ENCODE measurements at regions not wholly inside any gene's neighbourhood (a gene's known extent, or its start where the extent isn't known, plus 50 kb on each side); places are given as distances from the start of the nearest gene placed in this dataset.

DNA sequence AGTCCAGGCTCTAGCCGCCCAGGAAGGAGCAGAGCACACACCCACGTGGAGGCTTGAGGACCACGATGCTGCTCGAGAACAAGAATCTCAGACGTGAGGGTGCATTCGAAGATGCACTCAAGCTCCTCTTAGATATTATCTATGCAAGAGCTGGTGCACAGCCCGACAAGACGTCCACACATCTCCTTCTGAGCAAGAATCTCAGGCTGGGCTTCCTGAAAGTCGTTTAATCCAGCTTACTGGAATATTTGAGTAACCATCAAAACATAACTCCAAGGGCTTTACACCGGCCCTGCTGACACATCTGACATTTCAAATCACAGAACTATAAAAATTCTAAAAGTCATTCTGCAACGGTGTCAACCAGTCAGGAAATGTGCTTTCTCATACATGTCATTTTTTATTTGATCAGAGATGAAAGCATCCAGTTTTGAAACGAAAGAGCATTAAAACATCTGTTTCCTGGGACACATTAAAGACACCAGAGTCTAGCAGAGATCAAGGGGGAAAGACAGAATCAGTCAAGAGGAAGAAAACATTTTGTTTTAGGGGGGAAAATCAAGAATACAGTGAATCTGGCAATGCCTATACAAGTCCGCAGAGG is 177.7 kb upstream of the IRS2 start:
- WGBS, 5 donors = 50 to 60% (median 55%) methylated on average over 12 to 13 of the region's 13 CpGs
- Histone ChIP-seq H3K27me3 (replicated peaks in 1 of 7) (peaks cover 0 to 18% (median 0%) of the 10 kb centered on the region in 7 donors), H3K4me3 (no peak overlapping the region), H3K4me1 (no peaks in the 10 kb centered on the region), H3K36me3 (no peaks in the 10 kb centered on the region), H3K9me3 (peaks cover 0 to 5% (median under 1%) of the 10 kb centered on the region in 8 donors), H3K27ac (no peak overlapping the region)
- DNase-seq = no peak
- TF ChIP-seq POLR2A (IDR thresholded peaks at IDR 0.05) (no peak), POLR2AphosphoS5 (IDR thresholded peaks at IDR 0.05) (no peak)
- TF ChIP-seq, protein P1, sequence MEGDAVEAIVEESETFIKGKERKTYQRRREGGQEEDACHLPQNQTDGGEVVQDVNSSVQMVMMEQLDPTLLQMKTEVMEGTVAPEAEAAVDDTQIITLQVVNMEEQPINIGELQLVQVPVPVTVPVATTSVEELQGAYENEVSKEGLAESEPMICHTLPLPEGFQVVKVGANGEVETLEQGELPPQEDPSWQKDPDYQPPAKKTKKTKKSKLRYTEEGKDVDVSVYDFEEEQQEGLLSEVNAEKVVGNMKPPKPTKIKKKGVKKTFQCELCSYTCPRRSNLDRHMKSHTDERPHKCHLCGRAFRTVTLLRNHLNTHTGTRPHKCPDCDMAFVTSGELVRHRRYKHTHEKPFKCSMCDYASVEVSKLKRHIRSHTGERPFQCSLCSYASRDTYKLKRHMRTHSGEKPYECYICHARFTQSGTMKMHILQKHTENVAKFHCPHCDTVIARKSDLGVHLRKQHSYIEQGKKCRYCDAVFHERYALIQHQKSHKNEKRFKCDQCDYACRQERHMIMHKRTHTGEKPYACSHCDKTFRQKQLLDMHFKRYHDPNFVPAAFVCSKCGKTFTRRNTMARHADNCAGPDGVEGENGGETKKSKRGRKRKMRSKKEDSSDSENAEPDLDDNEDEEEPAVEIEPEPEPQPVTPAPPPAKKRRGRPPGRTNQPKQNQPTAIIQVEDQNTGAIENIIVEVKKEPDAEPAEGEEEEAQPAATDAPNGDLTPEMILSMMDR (IDR thresholded peaks at IDR 0.05 in 8 of 11, conservative IDR thresholded peaks at IDR 0.05 in 3 of 11) = no peak
- intact Hi-C loops (cut with DNase I; ENCODE audit: low total_unique reads) = no loop called here

DNA sequence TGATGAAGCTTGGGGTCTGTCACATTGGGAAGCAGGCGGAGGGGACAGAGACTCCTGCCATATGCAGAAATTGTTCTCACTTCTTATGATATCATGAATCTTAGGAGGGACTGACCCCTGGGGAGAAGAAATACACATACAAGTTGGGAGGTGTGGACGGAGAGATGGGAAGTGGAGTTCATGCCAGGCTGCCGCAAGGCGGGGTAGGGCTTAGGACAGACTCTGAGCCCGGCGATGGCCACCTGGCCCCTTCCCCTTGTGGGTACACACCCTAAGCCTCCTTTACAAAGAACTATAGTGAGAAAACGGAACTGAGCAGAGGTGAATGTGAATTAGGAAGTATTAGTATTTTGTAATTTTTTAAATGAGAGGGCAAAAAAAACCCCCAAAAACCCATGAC is 177.0 kb upstream of the IRS2 start:
- TF ChIP-seq POLR2AphosphoS5 (IDR thresholded peaks at IDR 0.05) (no peak), POLR2A (IDR thresholded peaks at IDR 0.05) (no peak)
- TF ChIP-seq, protein P1 (IDR thresholded peaks at IDR 0.05 in 8 of 11, conservative IDR thresholded peaks at IDR 0.05 in 3 of 11) = no peak
- intact Hi-C loops (cut with DNase I; ENCODE audit: low total_unique reads) = no loop called here
- DNase-seq = no peak
- whole genome bisulfite sequencing, 5 donors = 84 to 92% (median 86%) methylated on average over 7 of the region's 7 CpGs
- no peak overlapping the region for H3K4me3 ChIP-seq
- H3K27me3 ChIP-seq (replicated peaks in 1 of 7) = peaks cover 0 to 18% (median 0%) of the 10 kb centered on the region in 7 donors
- no peaks in the 10 kb centered on the region for H3K36me3 ChIP-seq
- no peaks in the 10 kb centered on the region for H3K4me1 ChIP-seq
- H3K9me3 ChIP-seq = peaks cover 0 to 9% (median 0%) of the 10 kb centered on the region in 8 donors
- no peak overlapping the region for H3K27ac ChIP-seq

DNA sequence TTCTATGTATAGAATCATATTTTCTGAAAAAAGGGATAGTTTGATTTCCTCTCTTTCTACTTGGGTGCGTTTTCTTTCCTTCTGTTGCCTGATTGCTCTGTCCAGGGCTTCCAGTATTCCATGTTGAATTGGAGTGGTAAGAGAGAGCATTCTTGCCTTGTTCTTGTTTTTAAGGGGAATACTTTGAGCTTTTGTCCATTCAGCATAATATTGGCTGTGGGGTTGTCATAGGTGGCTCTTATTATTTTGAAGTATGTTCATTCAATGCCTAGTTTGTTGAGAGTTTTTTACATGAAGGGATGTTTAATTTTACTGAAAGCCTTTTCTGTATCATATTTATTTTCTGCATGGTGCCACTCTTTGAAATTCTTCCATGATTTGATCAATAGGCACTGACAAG is 173.5 kb upstream of the IRS2 start:
- Histone ChIP-seq H3K27ac (no peak overlapping the region), H3K9me3 (peaks cover 0 to 17% (median 11%) of the 10 kb centered on the region in 8 donors), H3K36me3 (no peaks in the 10 kb centered on the region), H3K4me3 (no peak overlapping the region), H3K27me3 (replicated peaks in 1 of 7) (peaks cover 0 to 18% (median 0%) of the 10 kb centered on the region in 7 donors), H3K4me1 (no peaks in the 10 kb centered on the region)
- no peak for TF ChIP-seq POLR2A (IDR thresholded peaks at IDR 0.05)
- 51 to 94% (median 76%) methylated on average over 1 of the region's 1 CpG for WGBS, 5 donors
- intact Hi-C loops (cut with DNase I; ENCODE audit: low total_unique reads) = no loop called here
- DNase-seq = no peak

DNA sequence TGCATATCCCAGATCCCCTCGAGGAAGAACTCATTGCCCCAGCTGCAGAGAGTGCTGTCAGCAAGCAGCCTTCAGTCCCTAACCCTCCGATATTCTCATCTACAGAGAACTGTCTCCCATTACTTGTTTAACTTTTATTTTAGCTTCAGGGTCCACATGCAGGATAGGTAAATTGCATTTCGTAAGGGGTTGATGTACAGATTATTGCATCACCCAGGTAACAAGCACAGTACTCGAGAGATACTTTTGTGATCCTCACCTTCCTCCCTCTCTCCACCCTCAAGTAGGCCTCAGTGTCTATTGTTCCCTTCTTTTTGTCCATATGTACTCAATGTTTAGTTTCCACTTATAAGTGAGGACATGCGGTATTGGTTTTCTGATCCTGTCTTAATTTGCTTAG is 171.5 kb upstream of the IRS2 start:
- H3K9me3 ChIP-seq = peaks cover 0 to 17% (median 11%) of the 10 kb centered on the region in 8 donors
- H3K27me3 ChIP-seq (replicated peaks in 1 of 7) = peaks cover 0 to 7% (median 0%) of the 10 kb centered on the region in 7 donors
- no peaks in the 10 kb centered on the region for H3K36me3 ChIP-seq
- intact Hi-C loops (cut with DNase I; ENCODE audit: low total_unique reads) = no loop called here
- no peak for DNase-seq
- no peaks in the 10 kb centered on the region for H3K4me1 ChIP-seq
- TF ChIP-seq, protein P1 (IDR thresholded peaks at IDR 0.05 in 8 of 11, conservative IDR thresholded peaks at IDR 0.05 in 3 of 11) = no peak
- no peak for TF ChIP-seq POLR2A (IDR thresholded peaks at IDR 0.05)
- no peak for TF ChIP-seq POLR2AphosphoS5 (IDR thresholded peaks at IDR 0.05)
- no peak overlapping the region for H3K4me3 ChIP-seq
- H3K27ac ChIP-seq = no peak overlapping the region
- 78 to 89% (median 82%) methylated on average over 5 of the region's 5 CpGs for WGBS, 5 donors
